GM19395 (cell line): ENCODE measurements at regions not wholly inside any gene's neighbourhood (a gene's known extent, or its start where the extent isn't known, plus 50 kb on each side); places are given as distances from the start of the nearest gene placed in this dataset.
"Not testable (repeated sequence)": the region's sequence is repeated elsewhere in the genome, so short reads cannot be mapped to it uniquely, and the experiment has no call there.

Experiments
- ATAC-seq: cut with Tn5 transposase; IDR thresholded peaks from one replicate; pipeline ENCODE4 v1.9.1; 2021; ENCODE audit warnings: mild to moderate bottlenecking, moderate library complexity; ENCODE audit not compliant: unreplicated experiment

DNA sequence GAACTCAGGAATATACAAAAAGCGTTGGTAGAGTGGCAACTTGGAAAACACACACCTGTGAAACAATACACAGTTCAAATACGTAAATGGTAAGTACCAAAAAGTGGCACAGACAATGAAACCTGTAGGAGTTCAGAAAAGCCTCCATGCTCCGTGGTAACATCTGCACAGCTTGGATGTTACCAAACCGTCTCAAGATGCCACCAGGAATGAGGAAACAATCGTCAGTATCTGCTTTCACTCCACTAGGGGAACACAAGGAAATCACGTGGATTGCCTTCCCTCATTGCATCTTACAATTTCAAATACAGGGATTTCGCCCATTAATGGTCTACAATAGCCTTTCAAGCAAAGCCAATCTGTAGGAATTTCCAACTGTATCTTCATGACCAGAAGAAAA is 224.6 kb upstream of the LRRC61 start:
- not testable (repeated sequence) for ATAC-seq

DNA sequence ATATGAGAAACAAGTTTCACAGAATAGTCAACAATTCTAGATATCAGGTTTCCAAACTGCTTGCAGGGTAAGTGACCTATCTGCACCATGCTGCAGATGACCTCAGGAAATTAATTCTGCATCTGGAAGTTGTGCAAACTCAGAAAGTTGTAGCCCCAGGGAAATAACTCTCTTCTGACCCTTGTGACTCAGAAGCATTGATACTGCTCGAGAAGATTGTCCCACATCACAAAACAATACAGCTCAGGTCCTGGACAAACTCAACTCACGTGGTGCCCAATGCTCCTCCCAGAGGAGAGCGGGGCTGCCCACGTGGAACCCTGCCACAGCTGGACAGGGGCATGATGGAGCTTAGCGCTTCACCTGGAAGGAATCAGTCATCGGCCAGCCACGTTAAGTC is 221.9 kb upstream of the LRRC61 start:
- ATAC-seq = not testable (repeated sequence)

DNA sequence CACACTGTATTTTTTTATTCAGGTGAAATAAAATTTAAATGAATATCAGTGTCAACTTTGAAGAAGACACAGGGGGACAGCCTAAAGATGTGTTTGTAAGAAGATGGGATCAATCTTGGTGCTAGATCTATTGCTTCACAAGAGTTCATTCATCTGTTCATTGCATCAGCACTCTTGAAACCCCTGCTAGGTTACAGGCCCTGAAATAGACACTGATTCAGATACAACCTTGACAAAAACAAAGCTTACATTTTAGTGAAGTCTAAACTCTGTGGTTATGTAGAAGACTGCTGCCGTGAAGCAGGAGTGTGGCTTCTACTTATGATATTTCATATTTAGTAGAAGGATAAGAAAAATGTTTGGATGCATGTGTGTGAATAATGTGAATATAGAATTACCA is 215.9 kb upstream of the LRRC61 start:
- ATAC-seq = not testable (repeated sequence)

GRCh38 chr7:150110375-150110820 is 212.8 kb upstream of the LRRC61 start:
- ATAC-seq = not testable (repeated sequence)

- ATAC-seq = not testable (repeated sequence)
Observed at GRCh38 chr7:150110882-150111281, 212.3 kb upstream of the LRRC61 start.

DNA sequence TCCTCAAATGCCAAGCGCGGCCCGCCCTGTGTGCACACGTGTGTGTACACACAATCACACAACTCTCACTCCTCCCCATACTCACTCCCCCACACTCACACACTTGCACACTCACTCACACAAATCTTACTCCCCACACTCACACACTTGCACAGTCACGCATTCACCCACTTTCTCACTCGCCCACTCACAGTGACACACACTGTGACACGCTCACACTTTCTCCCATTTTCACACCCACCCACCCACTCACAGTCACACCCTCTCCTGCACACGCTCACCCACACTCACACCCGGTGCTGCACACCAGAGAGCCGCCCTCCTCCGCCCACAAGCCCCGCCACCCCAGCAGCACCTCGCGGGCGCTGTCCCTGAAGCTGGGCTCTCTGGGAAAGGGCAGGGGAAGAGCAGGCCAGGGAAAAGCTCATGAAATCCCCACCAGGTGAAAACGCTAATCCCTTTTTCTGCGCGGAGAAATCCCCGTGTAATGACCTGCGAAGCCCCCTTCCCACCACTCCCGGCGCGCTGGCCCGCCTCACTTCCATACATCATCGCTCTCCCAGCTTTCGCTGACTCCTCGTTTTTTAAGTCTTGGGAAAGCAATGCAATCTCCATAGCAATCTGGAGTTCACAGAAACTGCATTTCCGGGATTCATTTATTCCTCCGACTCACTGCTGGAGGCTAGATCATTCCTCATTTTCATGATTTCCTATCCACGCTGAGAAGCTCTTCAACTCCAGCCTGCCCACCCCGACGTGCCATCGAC is 211.6 kb upstream of the LRRC61 start:
- not testable (repeated sequence) for ATAC-seq

- not testable (repeated sequence) for ATAC-seq
Observed at GRCh38 chr7:150113301-150113700, 209.9 kb upstream of the LRRC61 start.

DNA sequence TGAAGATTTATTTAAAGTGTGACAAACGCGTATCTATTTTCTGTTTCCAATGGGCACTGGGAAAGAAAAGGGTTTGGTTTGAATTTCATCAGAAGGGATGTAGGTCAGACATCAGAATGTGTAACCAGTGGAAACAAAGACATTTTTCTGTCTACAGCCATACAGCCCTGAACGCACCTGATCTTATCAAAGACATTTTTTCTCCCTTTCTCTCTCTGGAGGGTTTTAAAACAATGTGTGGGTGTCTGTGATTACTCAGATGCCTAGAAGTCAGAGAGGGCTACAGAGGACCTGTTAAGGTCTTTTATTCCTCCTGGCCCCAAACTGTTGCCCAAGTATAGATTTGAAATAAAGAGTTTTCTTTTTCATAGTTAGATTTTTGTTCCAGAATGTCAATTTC is 208.6 kb upstream of the LRRC61 start:
- not testable (repeated sequence) for ATAC-seq

GRCh38 chr7:150119966-150120365 is 203.2 kb upstream of the LRRC61 start:
- not testable (repeated sequence) for ATAC-seq

- not testable (repeated sequence) for ATAC-seq
Observed at GRCh38 chr7:150125831-150126230, 197.3 kb upstream of the LRRC61 start.

- not testable (repeated sequence) for ATAC-seq
Observed at GRCh38 chr7:150134451-150134850, 188.7 kb upstream of the LRRC61 start.

- not testable (repeated sequence) for ATAC-seq
Observed at GRCh38 chr7:150135620-150136190, 187.4 kb upstream of the LRRC61 start.

DNA sequence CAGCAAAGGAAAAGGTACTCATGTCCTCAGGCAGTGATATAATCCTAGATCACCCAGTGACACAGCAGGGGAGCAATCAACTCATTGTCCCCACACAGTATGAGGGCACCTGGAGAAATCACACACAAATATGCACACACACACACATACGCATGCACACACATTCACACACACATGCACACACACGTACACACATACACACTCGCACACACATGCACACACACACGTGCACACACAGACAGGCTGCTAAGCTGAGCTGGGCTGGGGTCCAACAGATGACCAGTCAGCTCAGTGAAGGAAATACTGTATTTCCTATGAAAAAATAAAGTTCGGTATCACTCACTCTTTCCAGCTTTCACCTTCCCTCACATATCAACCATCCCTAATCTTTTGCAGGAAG is 183.3 kb upstream of the LRRC61 start:
- not testable (repeated sequence) for ATAC-seq

DNA sequence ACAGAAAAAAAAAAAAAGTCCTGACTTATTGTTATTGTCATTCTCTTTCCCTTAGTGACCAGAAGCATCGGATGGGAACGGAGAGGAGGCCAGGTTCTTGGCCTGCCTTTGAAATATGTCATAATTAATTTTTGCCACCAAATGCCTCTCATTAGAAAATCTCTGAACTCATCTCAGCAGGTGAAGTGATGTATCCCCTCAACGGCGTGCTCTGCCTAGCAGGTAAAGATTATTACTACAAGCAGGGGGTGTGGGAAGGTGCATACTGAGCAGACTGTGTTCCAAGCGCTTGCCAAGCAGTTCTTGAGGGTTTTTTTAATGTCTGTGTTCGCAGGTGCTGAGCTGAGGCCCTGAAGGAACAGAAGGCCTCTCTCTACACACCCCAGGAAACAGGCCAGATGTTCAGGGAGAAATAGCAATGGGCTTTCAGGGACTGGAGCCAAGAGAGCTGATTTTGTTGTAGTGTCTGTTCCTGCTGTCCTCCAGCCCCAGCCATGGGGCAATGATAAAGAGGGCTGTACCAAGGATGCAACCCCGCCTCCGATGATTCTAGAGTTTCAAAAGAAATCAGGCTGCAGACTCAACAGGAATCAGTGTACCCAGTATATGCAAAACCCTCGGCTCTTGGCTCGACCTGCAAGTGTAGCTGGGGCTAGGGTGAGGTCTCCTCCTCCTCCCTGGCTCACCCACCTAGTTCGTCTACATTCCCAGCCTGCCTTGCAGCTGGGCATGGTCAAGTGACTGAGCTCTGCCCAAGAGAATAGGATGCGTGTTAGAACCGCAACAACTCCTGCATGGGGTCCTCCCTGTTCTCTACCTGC is 181.4 kb upstream of the LRRC61 start:
- ATAC-seq = not testable (repeated sequence)

- not testable (repeated sequence) for ATAC-seq
Observed at GRCh38 chr7:150146124-150146523, 177.0 kb upstream of the LRRC61 start.

DNA sequence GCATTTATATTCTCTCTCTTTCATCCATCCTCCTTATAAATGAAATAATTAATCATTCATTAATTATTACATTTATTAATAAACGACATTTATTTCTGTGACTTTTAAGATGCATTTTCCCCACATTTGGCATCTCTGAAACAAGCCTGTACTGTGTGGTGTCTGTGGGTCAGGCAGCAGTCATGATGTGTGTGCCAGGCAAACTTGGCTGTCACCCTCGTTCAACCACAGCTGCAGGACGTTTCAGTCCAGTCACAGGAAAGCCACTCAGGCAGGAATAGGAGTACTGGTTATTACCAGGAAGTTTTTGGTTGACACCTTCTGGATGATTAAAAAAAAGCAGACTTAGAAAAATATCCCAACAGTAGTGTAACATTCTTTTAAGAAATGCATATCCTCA is 175.6 kb upstream of the LRRC61 start:
- ATAC-seq = not testable (repeated sequence)

GRCh38 chr7:150156015-150156414 is 167.1 kb upstream of the LRRC61 start:
- ATAC-seq = not testable (repeated sequence)

DNA sequence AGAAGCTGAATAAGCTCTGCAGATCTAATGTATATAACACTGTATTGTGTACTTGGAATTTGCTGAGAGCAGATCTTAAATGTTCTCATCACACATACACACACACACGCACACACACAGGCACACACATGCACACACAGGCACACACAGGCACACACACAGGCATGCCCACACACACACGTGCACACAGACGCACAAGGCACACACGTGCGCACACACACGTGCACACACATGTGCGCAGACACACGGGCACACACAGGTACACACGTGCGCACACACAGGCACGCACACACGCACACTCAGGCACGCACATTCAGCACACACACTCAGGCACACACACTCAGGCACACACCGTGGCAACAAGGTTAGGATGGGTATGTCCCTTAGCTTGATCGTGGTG is 164.5 kb upstream of the LRRC61 start:
- ATAC-seq = not testable (repeated sequence)

- not testable (repeated sequence) for ATAC-seq
Observed at GRCh38 chr7:150169515-150169914, 153.6 kb upstream of the LRRC61 start.

GRCh38 chr7:150169943-150170490 is 153.1 kb upstream of the LRRC61 start:
- ATAC-seq = not testable (repeated sequence)

- not testable (repeated sequence) for ATAC-seq
Observed at GRCh38 chr7:150183602-150184001, 139.6 kb upstream of the LRRC61 start.
